Prostate gland (tissue), 2 donors: ENCODE measurements at regions not wholly inside any gene's neighbourhood (a gene's known extent, or its start where the extent isn't known, plus 50 kb on each side); places are given as distances from the start of the nearest gene placed in this dataset.
"Not testable (repeated sequence)": the region's sequence is repeated elsewhere in the genome, so short reads cannot be mapped to it uniquely, and the experiment has no call there.

ENCODE experiments used
- DNase-seq: peaks from one replicate; pipeline ENCODE4 v3.0.0-alpha.2; 2019; ENCODE audit warnings: low spot score
- H3K27ac ChIP-seq, 2 donors: fragments of 200-600 bp; sonication (generic); 2 replicates each; pipeline ENCODE4 v1.5.1; 2017 to 2019
- H3K27me3 ChIP-seq: fragments of 200-600 bp; sonication (generic); replicated peaks from 2 replicates; pipeline ENCODE4 v1.5.1; 2019; ENCODE audit not compliant: insufficient read depth
- H3K36me3 ChIP-seq, 2 donors: fragments of 200-600 bp; sonication (generic); 1 replicate in 1 of 2; 2 replicates in 1 of 2; pipeline versions ENCODE4 v1.5.1 to v1.8.1; 2017 to 2019
- H3K4me1 ChIP-seq: fragments of 200-600 bp; sonication (generic); replicated peaks from 2 replicates; pipeline ENCODE4 v1.5.1; 2019
- H3K4me3 ChIP-seq, 2 donors: fragments of 200-600 bp; sonication (generic); 2 replicates each; pipeline ENCODE4 v1.5.1; 2017 to 2019
- H3K9me3 ChIP-seq: fragments of 200-600 bp; sonication (generic); 2 replicates; pipeline ENCODE4 v1.5.1; 2017
- CTCF ChIP-seq, 4 experiments: fragments of 200-600 bp in 2 of 4; fragments of 450-650 bp in 2 of 4; sonication (generic) in 2 of 4; IDR thresholded peaks; 1 replicate in 3 of 4; 2 replicates in 1 of 4; pipeline ENCODE4 v1.5.1; 2016 to 2019; ENCODE audit warnings: antibody characterized with exemption in 4 of 4, mild to moderate bottlenecking in 2 of 4, moderate library complexity in 2 of 4
- POLR2A ChIP-seq: fragments of 450-650 bp; IDR thresholded peaks from one replicate; pipeline ENCODE4 v1.6.1; 2016; ENCODE audit warnings: antibody characterized with exemption, mild to moderate bottlenecking
- POLR2AphosphoS5 ChIP-seq: sonication (generic); formaldehyde crosslinking; IDR thresholded peaks from one replicate; pipeline ENCODE4 v1.6.1; 2017; ENCODE audit warnings: antibody characterized with exemption
- WGBS: methylation state at CpG from one replicate; pipeline ENCODE4 v1.1.5; 2018; 5-methylcytosine and 5-hydroxymethylcytosine counted together
- intact Hi-C: fragments of 100-400 bp; cut with DNase I; formaldehyde crosslinking; loops from one replicate; pipeline ENCODE4 v1.14.2; 2022

- no peaks in the 10 kb centered on the region for H3K4me1 ChIP-seq
- no peak overlapping the region for H3K27ac ChIP-seq
- no peaks in the 10 kb centered on the region for H3K9me3 ChIP-seq
- no peak overlapping the region for H3K4me3 ChIP-seq
- intact Hi-C loops: no loop called here
- WGBS: 89% methylated on average over 6 of the region's 6 CpGs
- no peak for DNase-seq
- no peaks in the 10 kb centered on the region for H3K36me3 ChIP-seq
- no peaks in the 10 kb centered on the region for H3K27me3 ChIP-seq
- TF ChIP-seq POLR2AphosphoS5 (no peak), CTCF (IDR thresholded peaks at IDR 0.05) (no peak), POLR2A (no peak)
These were observed 124.9 kb downstream of the B3GNT2 start for GRCh38 chr2:62320657-62321357.

GRCh38 chr2:62320137-62320536 lies 124.2 kb downstream of the B3GNT2 start:
- H3K36me3 ChIP-seq, DNase-seq, H3K4me1 ChIP-seq, H3K27me3 ChIP-seq, intact Hi-C loops, H3K27ac ChIP-seq, H3K9me3 ChIP-seq, H3K4me3 ChIP-seq: not testable (repeated sequence)
- 97% methylated on average over 2 of the region's 2 CpGs for WGBS

GRCh38 chr2:62319070-62319469 lies 123.2 kb downstream of the B3GNT2 start:
- WGBS: 37% methylated on average over 1 of the region's 1 CpG
- no peaks in the 10 kb centered on the region for H3K27me3 ChIP-seq
- no peak for DNase-seq
- H3K4me1 ChIP-seq: no peaks in the 10 kb centered on the region
- no peak overlapping the region for H3K4me3 ChIP-seq
- H3K9me3 ChIP-seq: no peaks in the 10 kb centered on the region
- H3K36me3 ChIP-seq: no peaks in the 10 kb centered on the region
- intact Hi-C loops: no loop called here
- TF ChIP-seq CTCF (IDR thresholded peaks at IDR 0.05) (no peak), POLR2A (no peak), POLR2AphosphoS5 (no peak)
- no peak overlapping the region for H3K27ac ChIP-seq

- no peak for TF ChIP-seq POLR2AphosphoS5
- TF ChIP-seq CTCF (IDR thresholded peaks at IDR 0.05): no peak
- no peak for TF ChIP-seq POLR2A
- 71% methylated on average over 4 of the region's 4 CpGs for WGBS
- no peak for DNase-seq
- Histone ChIP-seq H3K4me1 (no peaks in the 10 kb centered on the region), H3K9me3 (no peaks in the 10 kb centered on the region), H3K27ac (no peak overlapping the region), H3K27me3 (no peaks in the 10 kb centered on the region), H3K36me3 (no peaks in the 10 kb centered on the region), H3K4me3 (no peak overlapping the region)
- intact Hi-C loops: no loop called here
These were observed 119.6 kb downstream of the B3GNT2 start for GRCh38 chr2:62315476-62315875.

- Histone ChIP-seq H3K27ac (no peak overlapping the region), H3K4me3 (no peak overlapping the region), H3K4me1 (no peaks in the 10 kb centered on the region), H3K9me3 (no peaks in the 10 kb centered on the region), H3K27me3 (no peaks in the 10 kb centered on the region), H3K36me3 (no peaks in the 10 kb centered on the region)
- 89% methylated on average over 2 of the region's 2 CpGs for WGBS
- intact Hi-C loops: no loop called here
- no peak for DNase-seq
- no peak for TF ChIP-seq CTCF (IDR thresholded peaks at IDR 0.05)
- no peak for TF ChIP-seq POLR2AphosphoS5
- no peak for TF ChIP-seq POLR2A
These were observed 118.4 kb downstream of the B3GNT2 start for GRCh38 chr2:62314291-62314690.
